Subcutaneous abdominal adipose tissue (tissue), 5 donors: ENCODE measurements at regions not wholly inside any gene's neighbourhood (a gene's known extent, or its start where the extent isn't known, plus 50 kb on each side); places are given as distances from the start of the nearest gene placed in this dataset.
"Not testable (repeated sequence)": the region's sequence is repeated elsewhere in the genome, so short reads cannot be mapped to it uniquely, and the experiment has no call there.

ENCODE experiments used
- H3K27ac ChIP-seq: one replicate; pipeline ENCODE4 v1.7.0; 2013; ENCODE audit warnings: low read depth, mild to moderate bottlenecking, inconsistent platforms, low read length, moderate library complexity
- H3K27me3 ChIP-seq, 5 donors: one replicate each; pipeline ENCODE4 v1.7.0; 2013; ENCODE audit warnings: low read length in 5 of 5, inconsistent platforms in 1 of 5; ENCODE audit not compliant: control insufficient read depth in 5 of 5, insufficient read depth in 4 of 5
- H3K36me3 ChIP-seq, 5 donors: one replicate each; pipeline ENCODE4 v1.7.0; 2013; ENCODE audit warnings: low read length in 5 of 5; ENCODE audit not compliant: control insufficient read depth in 5 of 5, insufficient read depth in 5 of 5
- H3K4me1 ChIP-seq, 5 donors: one replicate each; pipeline ENCODE4 v1.7.0; 2013; ENCODE audit warnings: low read length in 5 of 5, mild to moderate bottlenecking in 3 of 5, moderate library complexity in 1 of 5; ENCODE audit not compliant: control insufficient read depth in 5 of 5, insufficient read depth in 5 of 5
- H3K4me3 ChIP-seq, 5 donors: one replicate each; pipeline ENCODE4 v1.7.0; 2013; ENCODE audit warnings: low read length in 5 of 5, low read depth in 1 of 5
- H3K9ac ChIP-seq, 5 donors: one replicate each; pipeline ENCODE4 v1.7.0; 2013; ENCODE audit warnings: low read length in 5 of 5, mild to moderate bottlenecking in 4 of 5, moderate library complexity in 3 of 5
- H3K9me3 ChIP-seq, 5 donors: one replicate each; pipeline ENCODE4 v1.7.0; 2013; ENCODE audit warnings: low read length in 5 of 5; ENCODE audit not compliant: control insufficient read depth in 5 of 5
- donor health status: healthy.
- donor health status: healthy.
- donor health status: healthy.
- donor health status: healthy.
- donor health status: healthy.

DNA sequence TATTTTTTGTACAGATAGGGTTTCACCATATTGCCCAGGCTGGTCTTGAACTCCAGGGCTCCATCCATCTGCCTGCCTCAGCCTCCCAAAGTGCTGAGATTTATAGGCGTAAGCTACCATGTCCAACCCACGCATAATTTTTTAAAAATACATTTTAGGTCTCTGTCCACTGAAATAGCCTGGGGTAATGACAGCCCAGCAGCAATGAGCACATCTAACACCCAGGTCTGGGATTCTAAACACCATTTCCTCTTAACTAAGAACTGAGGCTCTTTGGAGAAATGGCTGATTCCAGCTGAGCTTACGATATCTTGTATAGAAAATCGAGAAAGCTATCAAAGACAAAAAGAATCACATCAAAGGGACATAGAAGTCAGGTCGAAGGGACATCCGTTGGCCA lies 245.3 kb downstream of the PARN start:
- Histone ChIP-seq H3K4me3 (no peak overlapping the region), H3K36me3 (no peaks in the 10 kb centered on the region), H3K9me3 (no peaks in the 10 kb centered on the region), H3K4me1 (peaks cover 0 to 9% (median 4%) of the 10 kb centered on the region in 5 donors), H3K27ac (no peak overlapping the region), H3K27me3 (no peaks in the 10 kb centered on the region), H3K9ac (no peak overlapping the region)

DNA sequence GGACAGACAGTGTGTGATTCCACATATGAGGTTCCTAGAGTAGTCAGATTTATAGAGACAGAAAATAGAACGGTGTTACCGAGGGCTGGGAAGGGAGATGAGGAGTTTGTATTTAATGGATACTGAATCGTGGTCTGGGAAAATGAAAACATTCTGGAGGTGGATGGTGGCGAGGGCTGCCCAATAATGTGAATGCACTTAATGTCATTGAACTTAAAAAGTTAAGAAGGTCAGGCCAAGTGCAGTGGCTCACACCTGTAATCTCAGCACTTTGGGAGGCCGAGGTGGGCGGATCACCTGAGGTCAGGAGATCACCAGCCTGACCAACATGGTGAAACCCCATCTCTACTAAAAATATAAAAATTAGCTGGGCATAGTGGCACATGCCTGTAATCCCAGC lies 246.2 kb downstream of the PARN start:
- not testable (repeated sequence) for H3K9me3 ChIP-seq, H3K27me3 ChIP-seq, H3K36me3 ChIP-seq, H3K4me3 ChIP-seq, H3K27ac ChIP-seq, H3K9ac ChIP-seq
- peaks cover 0 to 11% (median 4%) of the 10 kb centered on the region in 5 donors for H3K4me1 ChIP-seq

DNA sequence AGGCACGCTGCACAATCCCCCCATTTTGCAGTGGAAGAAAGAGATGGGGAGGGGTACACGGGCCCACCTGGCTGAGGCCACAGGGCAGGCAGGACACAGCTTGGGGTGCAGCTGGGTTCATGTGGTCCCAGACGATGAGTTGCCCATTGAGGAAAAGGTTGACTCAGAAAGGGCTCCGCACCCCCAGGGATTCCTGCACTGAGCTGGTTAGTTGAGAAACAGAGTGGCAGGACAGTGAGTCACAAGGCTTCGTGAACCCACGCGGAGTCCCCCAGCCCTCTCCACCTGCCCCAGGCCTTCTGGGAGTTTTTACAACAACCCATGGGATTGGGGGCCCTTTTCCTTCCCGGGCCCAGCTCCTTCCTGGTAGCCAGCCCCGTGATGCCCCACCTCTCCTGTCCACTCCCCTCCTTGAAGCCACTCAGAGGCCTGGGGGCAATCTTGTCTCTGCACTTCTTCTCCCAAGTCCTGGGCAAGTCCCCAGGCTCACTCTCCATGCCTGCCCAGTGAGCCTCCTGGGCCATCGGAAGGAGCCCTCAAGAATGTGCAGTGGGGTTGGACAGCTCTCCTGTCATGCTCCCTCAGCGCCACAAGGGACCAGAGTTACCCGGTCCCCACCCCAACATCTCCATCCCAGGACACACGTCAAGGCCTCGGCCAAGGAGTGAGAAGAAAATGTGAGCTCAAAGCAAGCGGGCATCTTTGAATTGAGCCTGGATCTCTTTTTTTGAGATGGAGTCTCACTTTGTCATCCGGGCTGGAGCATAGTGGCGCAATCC lies 251.2 kb downstream of the PARN start:
- Histone ChIP-seq H3K27ac (peak overlapping the region; percentile 70), H3K4me1 (peaks cover 0 to 37% (median 22%) of the 10 kb centered on the region in 5 donors), H3K9ac (no peak overlapping the region), H3K36me3 (no peaks in the 10 kb centered on the region), H3K9me3 (no peaks in the 10 kb centered on the region), H3K27me3 (peaks cover 0 to 3% (median 0%) of the 10 kb centered on the region in 5 donors), H3K4me3 (no peak overlapping the region)

DNA sequence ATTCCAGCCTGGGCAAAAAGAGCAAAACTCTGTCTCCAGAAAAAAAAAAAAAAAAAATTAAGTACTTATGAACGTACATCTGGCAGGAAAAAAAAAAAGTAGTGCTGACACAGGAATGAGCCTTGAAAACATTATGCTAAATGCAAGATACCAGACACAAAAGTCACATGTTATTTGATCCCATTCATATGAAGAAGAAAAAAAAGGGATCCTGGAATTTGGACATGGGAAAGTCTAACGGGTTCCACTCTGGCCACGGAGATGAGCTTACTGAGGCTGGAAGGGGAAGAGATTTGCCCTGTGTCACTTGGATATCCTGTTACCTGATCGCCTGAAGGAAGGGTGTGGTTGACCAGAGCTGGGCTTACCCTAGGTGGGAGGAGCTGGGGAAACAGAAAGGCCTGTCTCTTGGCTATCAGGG lies 251.9 kb downstream of the PARN start:
- H3K4me3 ChIP-seq: no peak overlapping the region
- H3K36me3 ChIP-seq: no peaks in the 10 kb centered on the region
- peak overlapping the region; percentile 70 for H3K27ac ChIP-seq
- H3K9me3 ChIP-seq: no peaks in the 10 kb centered on the region
- peaks cover 0 to 44% (median 27%) of the 10 kb centered on the region in 5 donors for H3K4me1 ChIP-seq
- H3K27me3 ChIP-seq: peaks cover 0 to 3% (median 0%) of the 10 kb centered on the region in 5 donors
- no peak overlapping the region for H3K9ac ChIP-seq

GRCh38 chr16:14377326-14377725 lies 252.7 kb downstream of the PARN start:
- H3K4me1 ChIP-seq: peaks cover 0 to 52% (median 33%) of the 10 kb centered on the region in 5 donors
- no peak overlapping the region for H3K4me3 ChIP-seq
- peak overlapping the region; percentile 37 for H3K27ac ChIP-seq
- no peaks in the 10 kb centered on the region for H3K9me3 ChIP-seq
- peaks cover 0 to 3% (median 0%) of the 10 kb centered on the region in 5 donors for H3K27me3 ChIP-seq
- H3K9ac ChIP-seq: no peak overlapping the region
- no peaks in the 10 kb centered on the region for H3K36me3 ChIP-seq

DNA sequence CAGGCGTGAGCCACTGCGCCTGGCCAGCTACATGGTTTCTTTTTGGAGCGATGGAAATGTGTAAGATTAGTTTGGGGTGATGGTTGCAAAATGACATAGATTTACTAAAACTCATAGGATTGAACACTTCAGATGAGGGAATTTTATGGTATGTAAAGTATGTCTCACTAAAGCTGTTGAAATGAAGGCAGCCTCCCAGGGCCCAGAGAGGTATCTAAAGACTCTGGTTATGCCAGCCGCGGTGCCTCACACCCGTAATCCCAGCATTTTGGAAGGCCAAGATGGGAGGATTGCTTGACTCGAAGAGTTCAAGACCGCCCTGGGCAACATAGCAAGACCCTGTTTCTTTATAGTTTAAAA lies 254.9 kb downstream of the PARN start:
- peak overlapping the region in 1 of 5 donors; percentile 89 for H3K9ac ChIP-seq
- H3K4me1 ChIP-seq: peaks cover 6 to 67% (median 42%) of the 10 kb centered on the region in 5 donors
- H3K9me3 ChIP-seq: no peaks in the 10 kb centered on the region
- H3K4me3 ChIP-seq: no peak overlapping the region
- H3K27ac ChIP-seq: peak overlapping the region; percentile 91
- H3K27me3 ChIP-seq: peaks cover 0 to 3% (median 0%) of the 10 kb centered on the region in 5 donors
- H3K36me3 ChIP-seq: no peaks in the 10 kb centered on the region

DNA sequence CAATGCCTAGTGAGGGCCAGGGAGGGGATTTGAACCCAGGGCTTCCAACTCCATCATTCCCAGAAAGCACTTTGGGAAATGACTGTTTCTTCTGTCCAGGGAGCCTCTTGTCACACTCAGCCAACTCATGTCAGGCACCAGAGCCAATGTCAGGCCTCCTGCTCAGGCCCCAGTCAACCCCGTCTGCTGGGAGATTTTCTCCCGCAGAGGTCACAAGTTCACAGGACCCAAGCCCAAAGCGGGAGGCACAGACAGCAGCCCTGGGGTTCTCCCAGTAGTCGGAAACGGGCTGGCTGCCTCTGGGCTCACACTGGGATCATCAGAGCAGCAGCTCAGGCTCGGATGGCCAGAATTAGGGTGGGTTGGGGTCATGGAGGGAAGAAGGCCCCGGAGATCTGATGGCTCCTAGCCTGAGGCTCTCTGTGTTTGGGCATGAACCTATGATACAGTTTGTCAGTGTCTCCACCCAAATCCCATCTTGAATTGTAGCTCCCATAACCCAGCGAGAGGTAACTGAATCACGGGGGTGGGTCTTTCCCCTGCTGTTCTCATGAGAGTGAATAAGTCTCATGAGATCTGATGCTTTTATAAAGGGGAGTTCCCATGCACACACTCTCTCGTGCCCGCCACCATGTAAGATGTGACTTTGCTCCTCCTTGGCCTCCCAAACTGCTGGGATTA lies 255.5 kb downstream of the PARN start:
- Histone ChIP-seq H3K36me3 (no peaks in the 10 kb centered on the region), H3K9me3 (no peaks in the 10 kb centered on the region), H3K27me3 (peaks cover 0 to 3% (median 0%) of the 10 kb centered on the region in 5 donors), H3K27ac (peak overlapping the region; percentile 91), H3K4me1 (peaks cover 10 to 71% (median 46%) of the 10 kb centered on the region in 5 donors), H3K4me3 (no peak overlapping the region), H3K9ac (peak overlapping the region in 4 of 5 donors; percentile 6 to 89 (median 42))

- peaks cover 0 to 3% (median 0%) of the 10 kb centered on the region in 5 donors for H3K27me3 ChIP-seq
- H3K27ac ChIP-seq: peak overlapping the region; percentile 91
- no peak overlapping the region for H3K4me3 ChIP-seq
- no peaks in the 10 kb centered on the region for H3K36me3 ChIP-seq
- no peaks in the 10 kb centered on the region for H3K9me3 ChIP-seq
- H3K4me1 ChIP-seq: peaks cover 10 to 70% (median 46%) of the 10 kb centered on the region in 5 donors
- peak overlapping the region in 1 of 5 donors; percentile 89 for H3K9ac ChIP-seq
Observed at GRCh38 chr16:14373896-14374295, 256.2 kb downstream of the PARN start.

DNA sequence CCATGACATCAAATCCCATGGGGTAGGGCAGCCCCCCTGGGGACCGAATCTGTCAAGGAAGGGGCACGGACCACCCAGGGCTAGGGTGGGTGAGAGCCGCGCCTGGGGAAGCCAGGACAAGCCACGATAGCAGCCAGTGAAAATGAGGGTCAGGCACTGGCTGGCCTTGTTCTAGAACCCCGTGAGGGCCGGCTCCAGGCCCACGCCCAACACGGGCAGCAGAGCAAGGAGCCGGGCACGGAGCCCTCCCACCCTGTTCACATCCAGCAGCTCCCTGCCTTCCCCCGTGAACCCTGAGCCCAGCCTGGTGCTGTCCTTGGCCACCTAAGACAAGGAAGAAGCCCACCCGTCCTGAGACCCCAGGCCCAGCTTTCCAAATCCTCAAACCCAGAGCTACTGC lies 256.7 kb downstream of the PARN start:
- Histone ChIP-seq H3K4me3 (no peak overlapping the region), H3K27ac (peak overlapping the region; percentile 91), H3K9ac (no peak overlapping the region), H3K27me3 (peaks cover 0 to 3% (median 0%) of the 10 kb centered on the region in 5 donors), H3K4me1 (peaks cover 10 to 65% (median 46%) of the 10 kb centered on the region in 5 donors), H3K36me3 (no peaks in the 10 kb centered on the region), H3K9me3 (no peaks in the 10 kb centered on the region)

- no peak overlapping the region for H3K9ac ChIP-seq
- H3K27ac ChIP-seq: no peak overlapping the region
- H3K36me3 ChIP-seq: no peaks in the 10 kb centered on the region
- H3K9me3 ChIP-seq: no peaks in the 10 kb centered on the region
- peaks cover 10 to 59% (median 43%) of the 10 kb centered on the region in 5 donors for H3K4me1 ChIP-seq
- no peak overlapping the region for H3K4me3 ChIP-seq
- H3K27me3 ChIP-seq: peaks cover 0 to 3% (median 0%) of the 10 kb centered on the region in 5 donors
Observed at GRCh38 chr16:14372471-14372870, 257.6 kb downstream of the PARN start.
